Activated naive CD8-positive, alpha-beta T cell (primary cell): ENCODE measurements at regions not wholly inside any gene's neighbourhood (a gene's known extent, or its start where the extent isn't known, plus 50 kb on each side); places are given as distances from the start of the nearest gene placed in this dataset.

ENCODE experiments used
- H3K27ac Mint-ChIP-seq: one replicate; pipeline ENCODE4 v1.8.0; 2021; ENCODE audit warnings: mixed read lengths
- H3K27me3 Mint-ChIP-seq: one replicate; pipeline ENCODE4 v1.8.0; 2021; ENCODE audit warnings: mixed read lengths
- H3K36me3 Mint-ChIP-seq: one replicate; pipeline ENCODE4 v1.8.0; 2021; ENCODE audit warnings: mixed read lengths
- H3K4me1 Mint-ChIP-seq: one replicate; pipeline ENCODE4 v1.8.0; 2021; ENCODE audit warnings: low read depth, mixed read lengths
- H3K4me3 Mint-ChIP-seq: one replicate; pipeline ENCODE4 v1.8.0; 2021; ENCODE audit warnings: mild to moderate bottlenecking, mixed read lengths
- H3K9me3 Mint-ChIP-seq: one replicate; pipeline ENCODE4 v1.8.0; 2021; ENCODE audit warnings: low read depth, mixed read lengths

DNA sequence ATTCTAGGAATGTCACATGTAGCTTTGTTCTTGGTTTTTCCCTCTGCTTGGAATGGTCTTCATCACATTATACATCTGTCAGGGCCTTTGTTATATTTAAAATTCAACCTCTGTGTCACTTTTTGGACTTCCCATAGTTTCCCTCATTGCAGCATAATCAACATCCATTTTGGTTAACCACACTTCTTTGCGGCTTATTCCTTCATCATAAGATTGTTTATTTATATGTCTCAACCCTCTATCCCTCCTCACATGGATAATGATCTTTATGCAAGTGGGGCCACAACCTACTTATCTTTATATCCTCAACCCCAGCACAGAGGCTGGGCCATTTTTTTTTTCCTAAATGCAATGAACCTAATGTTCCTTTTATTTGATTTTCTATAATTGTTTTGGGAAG is 260.0 kb upstream of the THBS1 start:
- Mint-ChIP-seq H3K4me1 (no peaks in the 10 kb centered on the region), H3K4me3 (no peak overlapping the region), H3K36me3 (no peaks in the 10 kb centered on the region), H3K27ac (no peak overlapping the region), H3K27me3 (no peaks in the 10 kb centered on the region), H3K9me3 (peaks cover 12% of the 10 kb centered on the region)

DNA sequence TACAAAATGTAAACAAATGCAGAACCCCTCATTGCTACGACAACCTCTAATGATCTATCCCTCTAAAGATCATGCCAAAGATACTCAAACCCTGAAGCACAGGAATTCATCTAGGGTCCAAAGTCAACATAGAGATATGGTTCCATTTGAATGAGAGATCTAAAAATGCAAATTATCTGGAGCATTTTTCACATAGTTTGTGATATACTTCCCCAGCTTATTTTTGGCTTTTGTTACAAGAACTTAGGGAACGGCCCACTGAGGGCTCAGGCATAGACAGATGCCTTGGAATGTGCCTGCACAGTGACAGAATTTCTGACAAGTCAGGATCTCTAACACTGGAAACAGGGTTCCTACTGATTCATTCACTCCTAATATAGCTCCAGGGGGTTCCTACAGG is 258.9 kb upstream of the THBS1 start:
- H3K9me3 Mint-ChIP-seq = peaks cover 12% of the 10 kb centered on the region
- no peak overlapping the region for H3K27ac Mint-ChIP-seq
- no peak overlapping the region for H3K4me3 Mint-ChIP-seq
- H3K4me1 Mint-ChIP-seq = no peaks in the 10 kb centered on the region
- H3K36me3 Mint-ChIP-seq = no peaks in the 10 kb centered on the region
- H3K27me3 Mint-ChIP-seq = peaks cover 2% of the 10 kb centered on the region

DNA sequence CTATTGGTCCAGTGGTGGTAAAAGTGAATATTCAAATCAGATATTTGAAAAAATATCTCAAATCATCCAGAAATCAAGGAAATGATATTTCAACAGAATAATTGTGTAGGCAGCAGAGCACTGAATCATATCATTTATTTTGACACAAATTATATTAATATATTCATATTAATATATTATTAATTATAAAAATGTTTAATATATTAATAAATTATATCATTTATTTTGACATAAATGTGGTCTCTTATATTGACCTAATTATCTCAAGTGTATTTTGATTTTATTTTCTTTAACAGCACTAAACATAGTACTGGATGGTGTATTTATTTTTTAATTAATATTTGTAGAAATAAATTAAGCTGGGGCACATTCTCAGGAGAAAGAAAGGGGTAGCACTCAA is 257.7 kb upstream of the THBS1 start:
- no peaks in the 10 kb centered on the region for H3K36me3 Mint-ChIP-seq
- H3K27ac Mint-ChIP-seq = no peak overlapping the region
- H3K4me1 Mint-ChIP-seq = no peaks in the 10 kb centered on the region
- H3K4me3 Mint-ChIP-seq = no peak overlapping the region
- H3K27me3 Mint-ChIP-seq = peaks cover 5% of the 10 kb centered on the region
- peaks cover 12% of the 10 kb centered on the region for H3K9me3 Mint-ChIP-seq

DNA sequence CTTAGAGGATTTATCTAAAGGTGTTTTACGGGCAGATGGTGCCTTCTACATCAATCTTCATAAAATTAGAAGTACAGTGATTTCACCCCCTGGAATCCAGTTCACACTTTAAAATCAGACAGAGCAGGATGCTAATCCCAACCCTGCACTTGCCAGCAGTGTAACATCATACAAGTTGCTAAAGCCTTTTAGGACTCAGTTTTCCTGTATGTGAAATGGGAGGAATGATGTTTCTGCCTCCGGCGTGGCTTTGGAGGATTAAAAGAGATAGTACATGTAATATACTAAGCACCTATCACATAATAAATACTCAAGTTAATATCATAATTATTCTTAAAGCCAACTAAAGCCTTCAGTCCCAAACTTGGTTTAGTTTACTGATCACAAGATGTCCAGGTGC is 257.2 kb upstream of the THBS1 start:
- no peaks in the 10 kb centered on the region for H3K4me1 Mint-ChIP-seq
- no peak overlapping the region for H3K27ac Mint-ChIP-seq
- H3K4me3 Mint-ChIP-seq = no peak overlapping the region
- peaks cover 12% of the 10 kb centered on the region for H3K9me3 Mint-ChIP-seq
- peaks cover 6% of the 10 kb centered on the region for H3K27me3 Mint-ChIP-seq
- H3K36me3 Mint-ChIP-seq = no peaks in the 10 kb centered on the region

DNA sequence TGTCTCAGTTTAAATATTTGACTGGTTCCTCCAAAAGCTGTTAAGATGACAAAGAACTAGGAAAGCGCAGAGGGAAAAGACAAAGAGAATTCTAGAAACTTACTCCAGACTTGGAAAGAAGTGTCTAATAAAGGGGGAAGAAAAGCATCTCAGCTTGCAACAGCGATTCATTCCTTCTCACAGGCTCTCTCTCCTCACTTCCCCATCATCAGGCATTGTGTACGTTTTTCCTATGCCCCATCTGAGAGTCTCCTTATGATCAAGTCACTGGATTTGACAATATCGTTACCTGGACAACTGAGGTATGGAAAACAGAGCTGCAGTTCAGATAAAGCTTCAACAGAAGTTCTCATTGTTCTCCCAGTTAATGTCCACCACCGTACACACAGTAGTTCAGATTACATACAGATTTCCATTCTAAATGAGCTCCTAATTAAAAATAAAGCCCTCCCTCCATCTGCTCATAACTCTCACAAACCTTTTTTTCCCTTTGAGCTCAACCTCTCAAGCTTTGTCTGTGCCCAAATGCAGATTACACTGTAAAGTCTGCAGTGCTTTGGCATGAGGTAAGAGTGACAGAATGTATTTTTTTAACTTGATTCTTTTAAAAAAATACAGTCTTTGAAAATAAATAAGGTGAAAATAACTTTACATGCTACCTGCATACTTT is 254.4 kb upstream of the THBS1 start:
- no peaks in the 10 kb centered on the region for H3K9me3 Mint-ChIP-seq
- no peak overlapping the region for H3K4me3 Mint-ChIP-seq
- no peaks in the 10 kb centered on the region for H3K4me1 Mint-ChIP-seq
- no peaks in the 10 kb centered on the region for H3K36me3 Mint-ChIP-seq
- H3K27me3 Mint-ChIP-seq = peaks cover 9% of the 10 kb centered on the region
- H3K27ac Mint-ChIP-seq = no peak overlapping the region

DNA sequence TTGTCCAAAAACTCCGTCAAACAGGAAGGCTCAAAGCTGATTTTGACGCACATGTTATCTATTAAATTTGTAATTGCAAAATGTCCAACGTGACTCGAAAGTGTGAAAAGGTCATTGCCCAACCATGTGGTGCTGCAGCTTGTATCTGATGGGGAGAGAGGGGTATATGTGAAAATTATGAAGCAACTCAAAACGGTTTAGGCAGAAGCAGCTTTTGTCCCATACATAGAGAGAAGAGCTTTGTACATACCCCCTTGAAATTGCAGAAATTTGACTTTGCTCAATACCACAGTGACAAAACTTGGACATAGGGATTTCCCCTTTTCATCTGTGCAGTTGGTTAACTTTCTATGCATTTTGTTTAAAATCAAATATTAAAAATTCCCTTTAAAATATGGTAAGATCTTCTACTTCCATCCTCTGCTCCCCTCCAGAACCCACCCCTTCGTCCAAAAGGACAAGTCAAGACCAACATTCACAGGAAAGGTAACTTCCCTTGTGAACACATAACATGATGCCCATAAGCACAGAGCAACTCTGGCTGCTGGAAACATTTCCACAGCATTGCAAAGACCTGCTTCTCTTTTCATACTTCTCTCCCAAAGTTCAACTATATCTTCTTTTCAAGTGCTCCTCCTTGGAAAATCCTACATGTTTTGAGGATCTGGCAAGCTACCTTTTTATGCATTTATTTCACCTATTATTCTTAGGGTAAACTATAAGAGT is 253.7 kb upstream of the THBS1 start:
- Mint-ChIP-seq H3K4me1 (no peaks in the 10 kb centered on the region), H3K9me3 (no peaks in the 10 kb centered on the region), H3K27me3 (peaks cover 9% of the 10 kb centered on the region), H3K36me3 (no peaks in the 10 kb centered on the region), H3K27ac (no peak overlapping the region), H3K4me3 (no peak overlapping the region)

DNA sequence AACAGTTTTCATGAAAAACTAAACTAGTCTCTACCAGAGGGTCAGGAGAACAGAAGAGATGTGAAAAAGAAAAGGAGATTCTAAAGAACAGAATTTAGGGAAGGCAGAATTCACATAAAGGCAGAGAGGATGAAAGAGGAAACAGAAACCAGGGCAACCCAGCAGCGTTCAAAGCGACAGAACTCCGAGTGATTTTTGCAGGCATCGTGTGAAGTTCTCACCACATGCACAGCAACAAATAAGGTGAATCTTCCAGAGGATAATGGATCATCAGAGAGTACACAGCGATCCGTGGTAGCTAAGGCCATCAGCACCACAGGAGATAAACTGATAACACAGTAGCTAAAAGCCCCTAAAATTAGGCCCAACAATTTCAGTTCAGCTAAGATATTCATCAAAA is 250.8 kb upstream of the THBS1 start:
- no peak overlapping the region for H3K4me3 Mint-ChIP-seq
- no peaks in the 10 kb centered on the region for H3K36me3 Mint-ChIP-seq
- H3K9me3 Mint-ChIP-seq = no peaks in the 10 kb centered on the region
- no peaks in the 10 kb centered on the region for H3K4me1 Mint-ChIP-seq
- peaks cover 9% of the 10 kb centered on the region for H3K27me3 Mint-ChIP-seq
- no peak overlapping the region for H3K27ac Mint-ChIP-seq

DNA sequence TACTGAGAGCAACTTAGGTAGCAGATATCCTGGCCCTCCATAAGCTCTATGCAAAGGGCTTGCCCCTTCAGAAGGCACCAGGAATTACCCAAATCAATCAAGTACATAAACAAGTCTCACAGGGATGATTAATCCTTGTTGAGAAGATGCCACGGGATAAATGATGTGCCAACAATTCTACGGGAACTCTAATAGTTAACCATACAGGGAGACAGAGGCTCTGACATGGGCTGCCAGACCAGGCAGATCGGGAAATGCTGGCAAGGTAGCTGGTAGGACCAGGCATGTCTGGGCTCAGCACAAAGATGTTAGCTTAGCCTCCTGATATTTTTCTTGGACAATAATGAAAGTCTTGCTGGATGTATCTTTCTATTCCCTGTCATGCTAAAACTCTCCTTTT is 249.3 kb upstream of the THBS1 start:
- H3K36me3 Mint-ChIP-seq = no peaks in the 10 kb centered on the region
- no peaks in the 10 kb centered on the region for H3K4me1 Mint-ChIP-seq
- no peak overlapping the region for H3K27ac Mint-ChIP-seq
- H3K4me3 Mint-ChIP-seq = no peak overlapping the region
- H3K27me3 Mint-ChIP-seq = peaks cover 7% of the 10 kb centered on the region
- H3K9me3 Mint-ChIP-seq = no peaks in the 10 kb centered on the region

DNA sequence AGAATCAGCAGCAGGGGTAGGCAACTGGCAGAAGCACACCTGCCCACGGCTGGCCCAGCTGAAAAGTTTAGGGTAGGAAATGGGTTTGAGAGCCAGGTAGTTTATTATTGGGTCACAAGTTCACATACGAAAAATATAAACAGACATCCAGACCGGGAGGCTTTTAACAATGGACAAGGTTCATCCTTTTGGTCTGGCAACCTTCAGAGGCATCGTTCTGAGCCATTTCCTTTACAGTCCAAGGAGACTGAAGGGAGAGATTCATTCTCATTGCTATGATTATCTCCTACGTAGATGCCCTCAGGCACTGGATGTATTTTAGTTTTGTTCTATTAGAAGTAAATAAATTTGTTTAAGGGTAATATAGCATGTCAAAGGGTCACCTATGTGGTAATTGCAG is 248.0 kb upstream of the THBS1 start:
- H3K4me3 Mint-ChIP-seq = no peak overlapping the region
- no peaks in the 10 kb centered on the region for H3K36me3 Mint-ChIP-seq
- no peak overlapping the region for H3K27ac Mint-ChIP-seq
- H3K4me1 Mint-ChIP-seq = no peaks in the 10 kb centered on the region
- no peaks in the 10 kb centered on the region for H3K9me3 Mint-ChIP-seq
- H3K27me3 Mint-ChIP-seq = peaks cover 4% of the 10 kb centered on the region

DNA sequence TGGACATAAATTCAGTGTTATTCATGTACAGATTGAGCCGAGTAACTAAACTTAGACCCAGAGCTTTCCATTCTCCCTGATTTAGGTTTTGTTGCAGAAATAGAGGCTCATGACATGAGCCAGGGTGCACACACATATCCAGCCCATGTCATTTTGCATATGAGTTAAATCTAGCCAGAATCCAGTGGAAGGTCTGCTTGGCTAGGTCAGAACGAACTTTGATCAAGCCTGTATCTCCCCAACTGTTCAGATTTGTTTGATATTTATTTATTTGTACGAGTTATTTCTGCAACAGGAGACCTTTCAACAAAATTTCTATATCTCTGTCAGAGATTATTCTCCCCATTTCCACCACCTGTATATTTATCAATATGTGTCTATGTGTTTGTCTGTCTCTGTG is 247.5 kb upstream of the THBS1 start:
- Mint-ChIP-seq H3K4me1 (no peaks in the 10 kb centered on the region), H3K27ac (no peak overlapping the region), H3K27me3 (peaks cover 4% of the 10 kb centered on the region), H3K36me3 (no peaks in the 10 kb centered on the region), H3K4me3 (no peak overlapping the region), H3K9me3 (no peaks in the 10 kb centered on the region)

DNA sequence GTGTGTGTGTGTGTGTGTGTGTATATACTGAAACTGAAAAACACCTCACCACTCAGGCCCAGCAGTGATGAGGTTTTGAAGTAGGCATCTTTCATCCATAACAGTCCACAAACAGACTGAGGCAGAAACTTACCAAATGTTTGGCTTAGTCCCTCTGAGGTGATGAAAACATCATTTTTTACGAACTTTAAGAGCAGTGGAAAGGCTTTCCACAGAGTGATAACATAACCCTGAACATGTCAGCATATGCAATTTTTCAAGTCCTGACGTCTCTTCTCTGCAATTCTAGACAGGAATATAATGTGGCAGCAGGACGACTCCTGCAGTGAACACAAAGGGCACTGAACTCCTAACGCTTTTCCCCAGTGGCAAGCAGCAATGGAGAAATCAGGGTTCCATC is 247.0 kb upstream of the THBS1 start:
- Mint-ChIP-seq H3K27me3 (peaks cover under 1% of the 10 kb centered on the region), H3K4me1 (no peaks in the 10 kb centered on the region), H3K36me3 (no peaks in the 10 kb centered on the region), H3K4me3 (no peak overlapping the region), H3K27ac (no peak overlapping the region), H3K9me3 (no peaks in the 10 kb centered on the region)

DNA sequence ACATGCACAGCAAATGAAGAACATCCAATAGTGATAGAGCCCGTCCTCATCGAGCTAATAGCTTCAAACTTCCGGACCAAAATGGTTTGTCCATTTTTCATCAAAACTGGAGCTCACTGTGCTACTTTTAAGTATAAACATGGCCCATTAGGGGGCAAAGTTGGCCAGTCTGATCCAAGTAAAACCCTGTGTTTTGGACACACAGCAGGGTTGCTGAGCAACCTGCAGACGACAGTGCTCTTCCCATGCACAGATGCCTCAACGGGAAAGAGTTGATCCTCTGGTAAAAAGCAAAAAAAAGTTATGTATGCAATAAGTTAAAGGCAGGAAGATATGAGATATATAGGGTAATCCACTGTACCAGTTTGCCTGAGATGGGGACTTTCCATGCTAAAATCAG is 244.0 kb upstream of the THBS1 start:
- no peaks in the 10 kb centered on the region for H3K4me1 Mint-ChIP-seq

DNA sequence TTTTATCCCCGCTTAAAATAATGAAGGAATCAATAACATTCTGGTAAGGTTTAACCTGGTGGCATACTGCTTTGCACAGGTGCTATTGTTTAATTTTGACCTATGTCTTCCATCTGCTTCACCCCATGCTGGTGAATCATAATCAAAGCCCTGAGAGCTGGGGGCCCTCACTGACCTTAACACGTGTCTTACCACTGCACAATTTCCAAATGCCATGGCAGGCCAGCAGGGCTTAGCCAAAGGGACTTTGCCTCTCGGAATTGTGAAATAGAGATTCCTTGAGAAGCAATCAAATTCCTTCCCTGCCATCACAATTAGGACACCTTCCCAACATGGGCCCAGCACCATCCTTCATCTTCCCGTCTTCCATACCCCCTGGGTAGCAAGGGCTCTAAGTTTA is 242.6 kb upstream of the THBS1 start:
- Mint-ChIP-seq H3K27ac (no peak overlapping the region), H3K36me3 (peaks cover 4% of the 10 kb centered on the region), H3K27me3 (peaks cover 2% of the 10 kb centered on the region), H3K4me1 (no peaks in the 10 kb centered on the region), H3K9me3 (peaks cover 8% of the 10 kb centered on the region), H3K4me3 (no peak overlapping the region)

More for the DNA sequence above, 244.0 kb upstream of the THBS1 start:
- Mint-ChIP-seq H3K9me3 (no peaks in the 10 kb centered on the region), H3K27ac (no peak overlapping the region), H3K36me3 (peaks cover 2% of the 10 kb centered on the region), H3K4me3 (no peak overlapping the region), H3K27me3 (peaks cover 2% of the 10 kb centered on the region)

DNA sequence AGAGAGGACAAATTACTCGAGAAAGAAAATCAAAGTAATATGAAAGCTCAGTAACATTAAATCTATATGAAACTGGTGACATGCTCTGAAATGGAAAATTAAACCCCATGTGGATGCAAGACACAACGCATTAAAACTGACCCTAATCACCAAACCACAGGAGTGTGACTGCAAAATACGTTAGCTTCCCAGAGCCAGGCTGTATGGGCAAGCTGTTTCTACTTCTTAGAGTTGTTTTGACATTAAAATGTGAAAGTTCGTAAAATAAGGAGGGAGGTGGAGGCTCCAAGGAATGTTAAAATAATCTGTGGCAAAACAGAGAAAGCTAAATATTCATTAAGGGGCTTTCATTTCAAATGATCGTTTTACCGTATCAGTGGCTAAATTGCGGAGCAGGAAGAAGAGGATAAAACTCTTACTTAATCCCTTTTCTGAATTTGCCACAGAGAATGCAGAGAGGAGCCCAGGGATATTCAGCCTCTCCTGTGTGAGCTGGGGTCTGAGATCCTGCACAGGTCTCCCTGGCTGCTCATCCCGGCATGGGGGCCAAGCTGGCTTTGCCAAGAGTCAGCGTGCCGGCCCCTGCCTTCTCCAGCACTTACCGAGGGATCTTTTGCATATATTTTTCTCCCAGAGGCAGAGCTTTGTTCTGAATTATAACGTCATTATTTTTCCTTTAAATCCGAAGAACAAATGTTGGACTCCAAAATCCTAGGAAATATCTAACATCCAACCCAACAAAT is 239.8 kb upstream of the THBS1 start:
- H3K9me3 Mint-ChIP-seq = peaks cover 8% of the 10 kb centered on the region
- no peaks in the 10 kb centered on the region for H3K4me1 Mint-ChIP-seq
- H3K27me3 Mint-ChIP-seq = peaks cover 2% of the 10 kb centered on the region
- H3K4me3 Mint-ChIP-seq = no peak overlapping the region
- H3K36me3 Mint-ChIP-seq = peaks cover 5% of the 10 kb centered on the region
- no peak overlapping the region for H3K27ac Mint-ChIP-seq

DNA sequence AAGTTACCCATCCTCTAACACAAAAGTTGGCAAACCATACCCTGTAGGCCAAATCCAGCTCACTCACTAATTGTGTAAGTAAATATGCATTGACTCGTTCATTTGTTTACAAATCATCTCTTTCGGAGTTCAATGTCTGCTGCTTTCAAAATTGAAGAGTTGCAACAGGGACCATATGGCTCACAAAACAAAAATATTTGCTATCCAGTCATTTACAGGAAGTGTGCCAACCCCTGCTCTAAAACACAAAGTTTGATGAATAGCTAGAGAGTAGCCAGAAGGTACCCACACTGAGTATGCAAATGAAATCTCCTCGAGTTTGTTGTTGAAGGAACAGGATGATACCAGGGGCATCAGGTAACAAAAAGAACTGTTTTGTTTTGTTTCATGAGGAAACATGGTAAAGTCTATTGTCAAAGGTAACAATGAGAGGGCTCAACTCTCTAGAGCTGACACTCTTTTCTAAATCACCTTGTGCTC is 236.2 kb upstream of the THBS1 start:
- Mint-ChIP-seq H3K27ac (no peak overlapping the region), H3K36me3 (peaks cover 5% of the 10 kb centered on the region), H3K27me3 (peaks cover 2% of the 10 kb centered on the region), H3K4me3 (no peak overlapping the region), H3K4me1 (no peaks in the 10 kb centered on the region), H3K9me3 (peaks cover 8% of the 10 kb centered on the region)
